HG03025 (cell line): ENCODE measurements at regions not wholly inside any gene's neighbourhood (a gene's known extent, or its start where the extent isn't known, plus 50 kb on each side); places are given as distances from the start of the nearest gene placed in this dataset.

Experiments
- ATAC-seq: cut with Tn5 transposase; IDR thresholded peaks from one replicate; pipeline ENCODE4 v1.9.1; 2021; ENCODE audit warnings: mild to moderate bottlenecking, moderate library complexity; ENCODE audit not compliant: unreplicated experiment, low FRiP score

DNA sequence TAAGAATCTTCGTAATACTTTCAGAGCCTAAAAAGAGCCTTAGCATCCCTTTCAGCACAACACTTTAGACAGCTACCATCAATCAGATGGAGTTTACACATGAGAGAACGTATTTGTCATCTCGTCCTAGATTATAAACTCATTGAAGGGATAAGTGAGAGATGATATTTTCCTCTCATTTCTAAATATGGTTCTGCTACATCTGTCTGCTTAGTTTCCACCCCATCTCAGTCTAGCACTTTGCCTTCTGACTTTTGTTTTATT lies 208.4 kb upstream of the CD180 start:
- no peak for ATAC-seq

DNA sequence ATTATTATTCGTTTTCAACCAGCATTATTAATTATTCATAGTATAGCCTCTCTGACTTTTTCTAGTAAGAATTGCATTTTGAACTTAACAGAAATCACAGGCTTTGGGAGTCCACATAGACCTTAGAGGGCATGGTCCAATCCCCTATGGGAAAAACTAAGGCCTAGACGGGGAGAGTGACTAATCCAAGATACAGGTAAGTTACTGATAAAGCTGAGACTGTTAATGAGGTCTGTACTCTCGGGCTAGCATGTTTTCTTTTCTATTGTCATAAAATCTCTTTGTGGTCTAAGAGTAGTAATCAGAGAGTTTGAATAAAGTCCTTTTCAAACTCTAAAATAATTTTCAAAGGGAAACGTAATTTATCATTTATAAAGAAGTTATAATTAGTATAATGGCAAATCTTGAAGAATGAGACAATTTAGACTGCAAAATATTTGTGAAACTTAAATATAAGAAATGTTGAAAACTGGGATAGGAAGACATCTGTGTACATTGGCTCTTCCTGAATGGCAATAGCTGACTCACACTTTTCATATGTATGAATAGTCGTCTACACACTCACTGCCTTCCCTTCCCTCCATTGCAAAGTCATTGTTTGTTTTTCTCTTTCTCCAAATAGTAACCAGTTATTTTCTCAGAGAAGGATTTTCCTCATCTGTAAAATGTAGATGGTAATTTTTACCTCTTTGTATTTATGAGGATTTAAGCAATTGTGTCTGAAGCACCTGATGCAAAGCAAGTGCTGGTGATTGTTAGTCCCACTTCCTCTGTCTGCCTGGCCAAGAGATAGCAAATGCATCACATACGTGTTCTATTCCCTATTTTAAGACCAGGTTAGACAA lies 207.9 kb upstream of the CD180 start:
- no peak for ATAC-seq

DNA sequence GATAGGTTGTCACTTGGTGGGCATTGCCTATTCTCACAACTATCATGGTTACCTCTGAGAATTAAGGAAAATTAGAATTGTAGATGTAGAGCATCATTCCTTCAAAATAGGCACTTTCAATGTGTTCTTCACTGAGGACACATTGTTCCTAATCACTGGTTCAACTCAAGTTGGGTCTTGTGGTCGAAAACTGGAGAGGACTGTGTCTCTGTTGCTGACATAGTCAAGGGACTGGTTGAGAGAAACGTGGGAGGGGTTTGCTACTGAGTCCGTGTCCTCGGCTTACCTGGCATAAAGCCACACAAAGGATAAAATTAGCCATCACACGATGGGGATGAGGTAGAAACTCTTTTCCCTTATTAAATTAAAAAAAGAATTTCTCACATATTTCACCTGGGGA lies 205.9 kb upstream of the CD180 start:
- no peak for ATAC-seq

DNA sequence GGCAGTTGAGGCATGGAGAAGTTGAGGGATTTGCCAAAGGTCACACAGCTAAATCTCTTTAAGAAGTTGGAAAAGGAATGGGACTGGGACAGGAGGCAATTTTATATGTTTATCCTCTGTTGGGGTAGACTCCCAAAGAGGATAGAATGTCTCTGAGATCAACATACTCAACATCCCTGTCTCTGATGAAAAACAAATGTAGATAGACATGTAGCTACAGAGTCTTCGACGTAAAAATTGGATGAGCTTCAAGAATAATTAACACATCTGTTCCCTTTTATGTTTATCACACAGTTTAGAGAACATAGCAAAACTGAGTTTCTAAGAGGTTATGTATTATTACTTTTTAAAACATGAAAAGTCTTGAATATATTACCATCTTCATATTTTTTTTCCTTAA lies 204.6 kb upstream of the CD180 start:
- no peak for ATAC-seq

DNA sequence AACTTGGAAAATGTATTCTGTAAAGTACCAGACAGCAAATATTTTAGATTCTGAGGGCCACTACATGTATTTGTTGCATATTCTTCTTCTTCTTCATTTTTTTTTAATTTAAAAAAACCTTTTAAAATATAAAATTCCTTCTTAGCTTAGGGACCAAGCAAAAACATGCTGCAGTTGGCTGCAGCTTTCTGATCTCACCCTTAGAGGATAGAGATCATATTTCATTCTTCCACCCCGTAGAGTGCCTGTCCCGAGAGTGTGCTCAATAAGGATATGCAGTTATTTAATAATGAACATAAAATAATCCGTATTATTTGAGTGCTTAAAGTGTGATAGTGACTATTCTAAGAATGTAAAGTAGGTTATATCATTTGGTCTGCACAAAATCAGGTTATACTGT lies 204.2 kb upstream of the CD180 start:
- ATAC-seq, result no peak

DNA sequence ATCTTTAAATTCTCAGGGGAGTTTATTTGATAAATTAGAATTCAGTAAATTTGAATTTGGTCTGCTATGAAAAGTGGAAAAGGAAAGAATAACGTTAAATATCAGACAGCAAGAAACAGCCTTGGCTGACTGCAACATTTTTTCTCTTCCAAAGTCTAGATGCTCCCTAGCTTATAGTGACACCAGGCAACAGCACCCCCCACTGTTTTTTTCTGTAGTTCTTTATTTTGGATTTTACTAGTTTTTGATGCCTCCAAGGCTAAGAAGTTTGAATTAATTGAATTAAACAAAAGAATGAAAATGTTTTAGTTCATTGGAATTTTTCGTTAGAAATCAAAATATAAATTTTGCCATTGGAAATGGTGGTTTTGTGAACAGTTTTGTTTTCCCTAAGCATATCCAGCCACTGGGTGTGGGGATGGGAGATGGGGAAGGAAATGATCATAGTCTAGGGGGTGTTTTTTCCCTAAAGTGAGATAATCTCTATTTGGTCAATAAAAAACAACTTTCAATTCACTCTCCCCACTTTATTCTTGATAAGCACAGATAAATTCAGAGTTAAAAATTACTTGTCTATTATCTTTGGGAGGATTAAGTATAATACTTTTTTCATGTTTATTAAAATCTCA lies 199.3 kb upstream of the CD180 start:
- ATAC-seq, result no peak

DNA sequence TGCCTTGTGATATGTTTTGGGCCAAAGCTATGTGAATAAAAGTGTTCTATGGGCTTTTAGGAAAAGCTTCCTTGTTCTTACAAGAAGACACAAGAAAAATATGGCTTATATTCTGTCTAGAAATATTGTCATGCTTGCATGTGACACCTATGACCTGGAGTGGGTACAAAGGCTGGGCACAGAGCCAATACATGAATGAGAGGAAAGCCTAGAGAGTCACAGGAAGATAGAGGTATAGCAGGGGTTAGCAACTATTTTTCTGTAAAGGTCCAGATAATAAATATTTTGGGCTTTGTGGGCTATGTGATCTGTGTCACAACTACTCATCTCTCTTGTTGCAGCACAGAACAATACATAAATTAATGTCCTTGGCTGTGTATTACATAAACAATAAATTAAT lies 196.6 kb upstream of the CD180 start:
- no peak for ATAC-seq

DNA sequence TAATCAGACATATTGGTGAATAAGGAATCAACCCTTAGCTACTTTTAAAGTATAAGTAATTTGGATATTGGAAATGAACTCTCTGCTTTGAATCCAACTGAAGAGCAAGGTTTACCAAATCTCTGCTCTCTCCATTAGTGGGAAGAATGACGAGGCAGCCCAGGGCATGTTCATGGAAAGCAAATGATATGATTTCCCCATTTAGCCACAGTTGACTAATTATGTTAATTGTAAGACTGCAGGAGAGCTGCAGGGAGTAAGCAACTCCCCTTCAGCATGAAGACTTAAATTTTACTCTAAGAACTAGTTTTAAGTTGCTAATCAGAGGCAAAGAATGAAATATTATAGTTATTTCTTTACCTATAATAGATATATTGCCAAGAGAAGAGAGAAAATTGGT lies 194.3 kb upstream of the CD180 start:
- ATAC-seq, result no peak

DNA sequence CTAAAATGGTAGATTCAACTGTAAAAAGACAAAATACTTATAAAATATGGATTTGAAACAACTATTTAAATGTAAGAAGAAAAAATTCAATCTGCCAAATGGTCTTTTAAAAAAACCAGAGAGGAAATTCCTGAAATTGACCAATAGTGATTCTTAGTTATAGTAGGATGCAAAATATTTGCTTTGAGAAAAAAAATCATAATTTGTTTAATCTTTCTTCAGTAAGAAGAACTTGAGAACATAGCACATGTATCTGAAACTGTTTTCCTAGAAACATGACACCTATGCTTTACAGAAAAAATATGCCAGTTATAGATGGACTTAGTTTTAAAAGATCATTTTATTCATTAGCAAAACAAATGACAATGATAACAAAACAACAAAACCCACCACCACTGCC lies 186.9 kb upstream of the CD180 start:
- ATAC-seq, result no peak

DNA sequence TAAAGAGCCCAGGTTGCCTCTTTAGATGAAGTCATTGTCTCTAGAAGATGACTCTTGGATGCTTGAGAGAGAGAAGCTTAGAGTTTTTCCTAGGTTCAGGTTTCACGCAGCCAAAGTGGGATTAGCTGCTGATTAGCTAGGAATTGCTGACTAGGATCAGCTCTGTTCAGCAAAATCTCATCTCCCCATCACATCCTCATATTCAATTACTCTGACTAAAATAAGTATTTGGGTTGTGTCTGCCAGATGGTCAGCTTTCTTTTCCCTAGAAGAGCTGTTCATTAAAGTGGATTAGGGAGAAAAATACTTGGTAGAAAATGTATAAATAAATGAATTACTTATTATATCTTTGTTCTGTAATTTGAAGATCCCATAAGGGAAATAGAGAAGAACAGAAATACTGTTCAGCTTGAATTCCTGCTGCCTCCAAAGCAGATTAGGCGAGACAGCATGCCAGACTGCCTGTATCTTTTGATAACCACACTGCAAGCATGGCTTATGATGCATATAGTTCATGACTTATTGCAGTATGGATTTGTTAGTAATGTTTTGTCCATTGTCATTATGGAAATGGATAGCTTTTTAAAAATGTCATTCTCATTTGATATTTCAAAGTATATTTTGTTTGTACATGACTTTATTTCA lies 184.8 kb upstream of the CD180 start:
- ATAC-seq, result no peak

DNA sequence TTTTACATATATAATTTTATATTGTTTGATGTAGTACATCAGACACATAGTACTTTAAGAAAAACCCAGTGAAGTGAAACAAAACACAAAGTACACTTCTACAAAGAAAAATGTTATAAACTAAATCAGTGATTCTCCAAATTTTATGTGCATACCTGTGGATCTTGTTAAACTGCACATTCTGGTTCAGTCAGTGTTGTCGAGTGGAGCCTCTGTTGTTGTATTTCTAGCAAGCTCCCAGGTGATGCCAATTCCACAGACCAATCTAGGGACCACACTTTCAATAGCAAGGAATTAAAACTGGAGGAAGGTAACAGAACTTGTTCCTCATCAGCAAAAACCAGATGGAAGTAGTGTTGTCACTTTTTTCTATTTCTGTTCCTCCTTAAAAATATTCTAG lies 183.8 kb upstream of the CD180 start:
- ATAC-seq, result no peak

DNA sequence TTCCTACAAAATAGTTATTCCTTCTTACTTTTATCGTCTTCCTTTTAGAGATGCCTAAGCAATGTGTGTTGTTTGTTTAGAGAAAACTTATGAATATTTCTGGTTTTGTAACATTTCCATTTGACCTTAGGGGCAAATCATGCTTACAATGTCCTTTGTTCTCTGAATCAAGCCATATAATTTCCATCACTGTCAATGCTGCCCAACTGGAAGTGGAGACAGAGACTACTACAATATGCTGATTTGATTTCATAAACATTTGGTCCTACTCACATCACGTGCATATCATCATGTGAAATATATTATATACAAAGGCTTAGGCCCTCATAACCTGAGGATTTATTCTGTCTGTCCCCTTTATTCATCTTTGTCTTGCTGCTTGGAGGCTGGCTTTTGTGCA lies 183.2 kb upstream of the CD180 start:
- no peak for ATAC-seq

DNA sequence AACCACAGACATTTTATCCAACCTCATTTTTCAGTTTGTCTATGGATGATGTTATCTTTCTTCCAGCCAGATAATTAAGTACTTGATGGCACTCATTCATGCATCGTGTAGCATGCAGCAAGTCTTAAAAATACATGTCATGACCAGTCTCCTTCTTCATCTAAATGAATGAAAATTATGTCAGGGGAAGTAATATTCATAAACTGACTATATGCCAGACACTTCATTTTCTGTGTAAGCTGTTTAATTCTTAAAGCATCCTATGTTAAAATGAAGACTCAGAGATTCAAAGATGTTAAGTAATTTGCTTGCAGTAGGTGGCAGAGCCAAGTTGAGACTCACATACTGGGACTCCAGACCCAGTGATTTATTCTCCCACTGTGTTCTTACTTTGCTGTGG lies 181.7 kb upstream of the CD180 start:
- ATAC-seq, result no peak

DNA sequence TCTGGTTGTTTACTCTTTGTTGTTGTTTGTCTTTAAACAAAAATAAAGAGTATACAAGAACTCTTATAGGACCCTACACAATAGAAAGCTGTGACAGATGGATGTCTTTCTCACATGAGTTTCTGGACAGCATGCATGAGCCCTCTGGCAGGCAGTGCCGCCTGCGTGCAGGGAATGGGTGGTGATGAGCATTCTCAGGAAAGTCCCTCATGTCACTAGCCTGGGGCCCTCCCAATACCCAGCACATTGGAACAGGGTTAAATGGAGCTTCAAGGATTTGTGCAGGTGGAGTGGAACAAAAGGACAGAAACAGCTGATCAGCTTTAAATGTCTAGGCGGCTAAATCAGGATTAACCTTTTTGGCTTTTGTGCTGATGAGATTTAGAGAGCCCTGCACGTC lies 181.0 kb upstream of the CD180 start:
- no peak for ATAC-seq

DNA sequence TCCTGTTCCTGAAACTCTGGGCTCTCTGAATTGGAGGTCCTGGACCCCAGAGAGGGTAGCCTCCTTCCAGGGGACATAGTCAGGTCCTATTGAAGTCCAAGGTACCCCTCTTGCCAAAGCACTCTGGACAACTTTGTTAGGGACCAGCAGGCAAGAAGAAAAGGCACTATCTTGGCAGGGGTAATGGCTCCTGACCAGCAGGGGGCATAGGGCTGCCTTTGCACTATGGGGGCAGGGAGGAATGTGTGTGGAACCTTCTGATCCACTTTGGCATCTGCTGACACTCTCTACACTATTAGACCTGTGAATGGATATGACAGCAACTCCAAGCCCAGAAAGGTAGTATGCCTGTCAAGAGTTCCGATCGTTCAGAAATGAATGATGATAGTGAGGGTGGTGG lies 179.0 kb upstream of the CD180 start:
- ATAC-seq, result no peak

DNA sequence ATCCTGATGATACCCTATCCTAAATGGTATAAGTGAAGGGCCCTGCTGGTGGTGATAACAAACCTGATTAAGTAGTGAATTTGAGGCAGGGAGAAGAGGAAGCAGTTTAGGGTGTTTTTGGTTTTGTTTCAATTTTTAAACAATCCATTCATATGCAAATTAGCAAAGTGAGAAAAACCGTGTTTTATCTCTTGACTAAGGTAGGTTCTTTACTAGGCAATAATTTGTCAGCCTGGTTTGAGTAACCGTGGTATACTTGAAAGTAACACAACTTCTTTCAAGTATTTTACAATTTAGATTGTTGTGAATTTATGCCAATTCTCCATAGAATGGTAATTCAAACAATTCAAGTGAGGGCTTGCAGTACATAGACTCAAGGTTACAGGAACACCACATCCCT lies 177.8 kb upstream of the CD180 start:
- ATAC-seq, result no peak

DNA sequence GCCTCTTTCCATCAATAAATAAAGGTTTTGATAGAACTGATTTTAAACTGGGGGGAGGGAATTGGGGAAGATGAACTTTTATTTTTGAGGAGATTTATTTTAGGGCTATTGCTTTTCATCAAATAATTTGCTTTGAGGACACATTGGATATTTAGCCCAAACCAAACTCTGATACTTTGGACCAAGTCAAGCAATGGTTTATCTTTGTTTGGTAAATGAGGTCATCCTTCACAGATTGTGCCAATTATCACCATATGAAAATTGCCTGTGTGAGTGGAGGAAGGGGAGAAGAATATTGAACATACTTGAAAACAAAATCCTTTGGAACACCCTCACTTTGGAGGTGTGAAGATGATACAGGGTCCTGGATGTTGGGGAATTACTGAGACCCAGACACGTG lies 176.9 kb upstream of the CD180 start:
- no peak for ATAC-seq

DNA sequence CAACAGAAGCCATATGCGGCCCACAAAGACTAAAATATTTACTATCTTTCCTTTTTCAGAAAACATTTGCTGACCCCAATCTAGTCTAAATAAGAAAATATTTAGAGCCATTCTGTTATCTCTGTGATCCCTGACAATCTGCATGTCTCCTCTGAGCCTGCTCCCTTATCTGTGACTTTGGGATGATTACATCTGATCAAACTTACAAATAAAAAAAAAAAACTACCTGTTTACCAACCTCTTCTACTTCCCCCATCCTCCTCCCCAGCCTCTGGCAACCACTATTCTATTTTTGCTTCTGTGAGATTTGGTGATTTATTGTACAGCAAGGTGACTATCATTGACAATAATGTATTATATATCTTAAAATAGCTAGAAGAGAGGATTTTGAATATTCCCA lies 176.3 kb upstream of the CD180 start:
- no peak for ATAC-seq

DNA sequence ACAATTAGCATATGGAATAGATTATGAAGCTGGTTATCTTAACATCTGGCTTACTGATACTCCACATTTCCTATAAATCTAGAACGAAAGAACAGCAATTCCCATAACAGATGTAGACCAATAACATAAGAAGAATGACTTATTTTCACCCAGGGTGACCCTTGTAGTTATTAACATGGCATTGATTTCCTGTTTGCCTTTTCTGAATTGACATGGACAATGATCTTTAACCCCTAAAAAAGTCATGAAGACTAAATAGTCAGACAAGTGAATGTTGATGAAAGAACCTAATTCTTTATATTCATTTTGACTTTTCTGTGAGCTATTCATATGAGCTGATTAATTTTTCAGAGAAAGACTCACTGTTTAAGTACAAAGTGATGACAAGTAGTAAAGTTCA lies 175.3 kb upstream of the CD180 start:
- no peak for ATAC-seq

DNA sequence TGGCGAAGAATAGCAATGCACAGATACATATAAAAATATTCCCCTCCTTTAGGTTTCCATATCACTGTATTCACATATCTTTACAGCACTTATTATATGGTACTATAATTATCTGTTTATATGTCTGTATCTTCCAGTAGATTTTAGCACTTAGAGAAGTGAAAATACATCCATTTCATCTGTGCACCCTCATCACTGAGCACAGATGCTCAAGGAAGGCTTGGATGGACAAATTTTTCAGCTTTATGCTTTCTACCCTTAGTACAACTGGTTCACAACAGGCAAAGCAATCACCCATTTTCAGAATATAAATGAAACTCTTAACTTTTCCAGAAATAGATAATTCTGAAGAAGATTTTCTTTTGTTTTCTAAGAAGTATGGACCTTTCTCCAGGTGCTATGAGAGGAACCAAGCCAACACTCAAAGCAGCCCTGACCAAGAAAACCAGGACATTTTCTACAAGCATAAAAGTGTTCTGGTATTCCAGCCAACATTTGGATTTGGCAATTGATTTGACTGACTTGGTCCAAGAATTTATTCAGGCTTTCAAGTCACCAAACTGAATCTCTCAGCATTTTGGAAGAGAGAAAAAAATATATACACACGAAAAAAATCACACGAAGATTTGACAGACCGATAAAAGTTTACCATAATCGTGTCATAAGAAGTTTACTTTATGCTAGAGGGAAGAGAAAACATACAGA lies 170.2 kb upstream of the CD180 start:
- no peak for ATAC-seq

DNA sequence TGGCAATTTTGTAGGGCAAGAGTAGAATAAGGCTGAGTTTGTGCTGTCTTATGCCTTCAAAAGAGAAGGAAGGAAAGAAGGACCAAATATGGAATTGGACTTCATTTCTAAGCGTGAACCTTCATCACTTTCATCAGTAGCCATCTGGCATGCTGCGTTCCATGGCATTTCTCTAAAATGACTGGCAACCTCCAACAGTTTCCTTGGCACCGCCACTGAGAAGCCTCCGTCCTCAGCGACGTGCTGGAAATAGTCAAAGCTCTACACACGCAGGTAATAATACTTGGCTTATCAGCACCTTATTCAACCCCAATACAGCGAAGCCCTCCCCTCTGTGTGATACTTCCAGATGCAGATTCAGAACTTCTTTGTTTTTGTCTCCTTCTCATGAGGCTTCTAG lies 169.7 kb upstream of the CD180 start:
- no peak for ATAC-seq
